ENCODE measurements at regions not wholly inside any gene's neighbourhood (a gene's known extent, or its start where the extent isn't known, plus 50 kb on each side); places are given as distances from the start of the nearest gene placed in this dataset.
"Not testable (repeated sequence)": the region's sequence is repeated elsewhere in the genome, so short reads cannot be mapped to it uniquely, and the experiment has no call there.

DNA sequence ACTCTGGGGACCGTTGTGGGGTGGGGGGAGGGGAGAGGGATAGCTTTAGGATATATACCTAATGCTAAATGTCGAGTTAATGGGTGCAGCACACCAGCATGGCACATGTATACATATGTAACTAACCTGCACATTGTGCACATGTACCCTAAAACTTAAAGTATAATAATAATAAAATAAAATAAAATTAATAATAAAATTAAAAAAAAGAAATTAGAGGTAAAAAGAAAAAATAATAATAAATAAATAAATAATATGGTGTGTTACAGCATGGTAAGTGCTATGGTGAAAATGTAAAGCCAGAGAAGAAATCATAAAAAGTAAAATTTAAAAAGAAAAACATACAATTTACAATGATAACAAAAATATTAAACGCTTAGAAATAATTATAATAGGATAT is 552.8 kb upstream of the PBX1 start:
- H3K4me1 ChIP-seq (ENCODE audit: control insufficient read depth, insufficient read depth, low read depth, low read length); H3K18ac ChIP-seq (ENCODE audit: low read depth in 1 of 2, low read length in 2 of 2); H3K27ac ChIP-seq (ENCODE audit: low read length, poor library complexity, severe bottlenecking); H4K8ac ChIP-seq (ENCODE audit: low read length); H2AK5ac ChIP-seq (ENCODE audit: low read length, severe bottlenecking); H3K9ac ChIP-seq (ENCODE audit: low read length); H3K79me1 ChIP-seq (replicated peaks; ENCODE audit: low read length, poor library complexity, severe bottlenecking); H2BK5ac ChIP-seq (ENCODE audit: low read depth, low read length, poor library complexity, severe bottlenecking); H2BK120ac ChIP-seq (ENCODE audit: low read depth, low read length); H3K4ac ChIP-seq (ENCODE audit: low read depth in 1 of 2, low read length in 2 of 2); H3K27me3 ChIP-seq (ENCODE audit: control insufficient read depth in 1 of 2, insufficient read depth in 1 of 2, low read length in 2 of 2); H3K4me3 ChIP-seq (ENCODE audit: insufficient read depth in 1 of 2, low read depth in 1 of 2, low read length in 2 of 2); DNase-seq; H2BK15ac ChIP-seq (ENCODE audit: low read depth, poor library complexity, severe bottlenecking); H3K4me2 ChIP-seq (ENCODE audit: low read length, poor library complexity, severe bottlenecking); H4K91ac ChIP-seq (ENCODE audit: low read length); H3K23ac ChIP-seq (ENCODE audit: low read length in 2 of 2); H3K14ac ChIP-seq (ENCODE audit: low read length in 2 of 2); H2AFZ ChIP-seq (ENCODE audit: low read depth, low read length); H2BK12ac ChIP-seq (ENCODE audit: low read length in 2 of 2); H3K36me3 ChIP-seq (ENCODE audit: control insufficient read depth in 1 of 2, insufficient read depth in 2 of 2, low read depth in 1 of 2, low read length in 2 of 2): not testable (repeated sequence)
- WGBS: no CpG with 5 or more reads among the region's 3 CpGs
- H3K9me3 ChIP-seq (ENCODE audit: control insufficient read depth, low read length): peaks cover 24% of the 10 kb centered on the region

DNA sequence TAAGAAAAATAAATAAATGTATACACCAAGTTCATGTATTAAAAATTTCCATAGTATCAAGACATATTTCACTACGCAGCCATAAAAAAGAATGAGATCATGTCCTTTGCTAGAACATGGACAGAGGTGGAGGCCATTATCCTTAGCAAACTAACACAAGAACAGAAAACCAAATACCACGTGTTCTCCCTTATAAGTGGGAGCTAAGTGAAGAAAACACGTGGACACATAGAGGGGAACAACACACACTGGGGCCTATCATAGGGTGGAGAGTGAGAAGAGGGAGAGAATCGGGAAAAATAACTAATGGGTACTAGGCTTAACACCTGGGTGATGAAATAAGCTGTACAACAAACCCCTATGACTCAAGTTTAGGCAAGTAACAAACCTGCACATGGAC is 552.4 kb upstream of the PBX1 start:
- Histone ChIP-seq H2BK5ac (ENCODE audit: low read depth, low read length, poor library complexity, severe bottlenecking) (no peak overlapping the region), H3K79me1 (replicated peaks; ENCODE audit: low read length, poor library complexity, severe bottlenecking) (no peaks in the 10 kb centered on the region), H3K14ac (ENCODE audit: low read length in 2 of 2) (no peak overlapping the region), H3K4me2 (ENCODE audit: low read length, poor library complexity, severe bottlenecking) (no peak overlapping the region), H3K27ac (ENCODE audit: low read length, poor library complexity, severe bottlenecking) (no peak overlapping the region), H3K9me3 (ENCODE audit: control insufficient read depth, low read length) (peaks cover 20% of the 10 kb centered on the region), H2AK5ac (ENCODE audit: low read length, severe bottlenecking) (no peak overlapping the region), H2BK15ac (ENCODE audit: low read depth, poor library complexity, severe bottlenecking) (no peak overlapping the region), H2BK120ac (ENCODE audit: low read depth, low read length) (no peak overlapping the region), H4K91ac (ENCODE audit: low read length) (no peak overlapping the region), H3K4ac (ENCODE audit: low read depth in 1 of 2, low read length in 2 of 2) (no peak overlapping the region), H3K23ac (ENCODE audit: low read length in 2 of 2) (no peak overlapping the region), H3K27me3 (ENCODE audit: control insufficient read depth in 1 of 2, insufficient read depth in 1 of 2, low read length in 2 of 2) (no peaks in the 10 kb centered on the region), H4K8ac (ENCODE audit: low read length) (no peak overlapping the region), H3K4me1 (ENCODE audit: control insufficient read depth, insufficient read depth, low read depth, low read length) (no peaks in the 10 kb centered on the region), H2BK12ac (ENCODE audit: low read length in 2 of 2) (no peak overlapping the region), H3K18ac (ENCODE audit: low read depth in 1 of 2, low read length in 2 of 2) (no peak overlapping the region), H3K36me3 (ENCODE audit: control insufficient read depth in 1 of 2, insufficient read depth in 2 of 2, low read depth in 1 of 2, low read length in 2 of 2) (no peaks in the 10 kb centered on the region), H3K9ac (ENCODE audit: low read length) (no peak overlapping the region), H2AFZ (ENCODE audit: low read depth, low read length) (no peak overlapping the region), H3K4me3 (ENCODE audit: insufficient read depth in 1 of 2, low read depth in 1 of 2, low read length in 2 of 2) (no peak overlapping the region)
- 79% methylated on average over 2 of the region's 4 CpGs for WGBS
- no peak for DNase-seq

GRCh38 chr1:164017239-164017638 is 541.7 kb upstream of the PBX1 start:
- Histone ChIP-seq H3K4me1 (ENCODE audit: control insufficient read depth, insufficient read depth, low read depth, low read length) (no peaks in the 10 kb centered on the region), H3K14ac (ENCODE audit: low read length in 2 of 2) (no peak overlapping the region), H2AFZ (ENCODE audit: low read depth, low read length) (no peak overlapping the region), H3K4me3 (ENCODE audit: insufficient read depth in 1 of 2, low read depth in 1 of 2, low read length in 2 of 2) (no peak overlapping the region), H2AK5ac (ENCODE audit: low read length, severe bottlenecking) (no peak overlapping the region), H3K9me3 (ENCODE audit: control insufficient read depth, low read length) (peaks cover 17% of the 10 kb centered on the region), H2BK12ac (ENCODE audit: low read length in 2 of 2) (no peak overlapping the region), H3K23ac (ENCODE audit: low read length in 2 of 2) (no peak overlapping the region), H2BK5ac (ENCODE audit: low read depth, low read length, poor library complexity, severe bottlenecking) (no peak overlapping the region), H3K4me2 (ENCODE audit: low read length, poor library complexity, severe bottlenecking) (no peak overlapping the region), H3K9ac (ENCODE audit: low read length) (no peak overlapping the region), H3K36me3 (ENCODE audit: control insufficient read depth in 1 of 2, insufficient read depth in 2 of 2, low read depth in 1 of 2, low read length in 2 of 2) (no peaks in the 10 kb centered on the region), H3K18ac (ENCODE audit: low read depth in 1 of 2, low read length in 2 of 2) (no peak overlapping the region), H4K91ac (ENCODE audit: low read length) (no peak overlapping the region), H3K27me3 (ENCODE audit: control insufficient read depth in 1 of 2, insufficient read depth in 1 of 2, low read length in 2 of 2) (no peaks in the 10 kb centered on the region), H2BK15ac (ENCODE audit: low read depth, poor library complexity, severe bottlenecking) (no peak overlapping the region), H3K79me1 (replicated peaks; ENCODE audit: low read length, poor library complexity, severe bottlenecking) (no peaks in the 10 kb centered on the region), H3K4ac (ENCODE audit: low read depth in 1 of 2, low read length in 2 of 2) (no peak overlapping the region), H3K27ac (ENCODE audit: low read length, poor library complexity, severe bottlenecking) (no peak overlapping the region), H4K8ac (ENCODE audit: low read length) (no peak overlapping the region), H2BK120ac (ENCODE audit: low read depth, low read length) (no peak overlapping the region)
- no peak for DNase-seq
- 100% methylated on average over 1 of the region's 1 CpG for WGBS

DNA sequence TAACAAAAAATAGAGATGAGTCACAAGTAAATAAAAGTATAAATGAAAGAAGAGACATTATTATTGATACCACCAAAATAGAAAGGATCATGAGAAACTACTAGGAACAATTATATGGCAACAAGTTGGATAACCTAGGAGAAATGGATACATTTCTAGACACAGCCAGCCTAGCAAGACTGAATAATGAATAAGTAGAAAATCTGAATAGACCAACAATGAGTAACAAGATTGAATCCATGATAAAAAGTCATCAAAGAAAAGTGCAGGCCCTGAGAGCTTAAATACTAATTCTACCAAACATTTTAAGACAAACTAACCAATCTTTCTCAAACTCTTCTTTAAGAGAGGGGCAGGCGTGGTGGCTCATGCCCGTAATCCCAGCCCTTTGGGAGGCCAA is 538.6 kb upstream of the PBX1 start:
- DNase-seq: no peak
- no peak overlapping the region for H3K23ac ChIP-seq (ENCODE audit: low read length in 2 of 2)
- H2BK120ac ChIP-seq (ENCODE audit: low read depth, low read length): no peak overlapping the region
- no peak overlapping the region for H3K18ac ChIP-seq (ENCODE audit: low read depth in 1 of 2, low read length in 2 of 2)
- no peak overlapping the region for H3K27ac ChIP-seq (ENCODE audit: low read length, poor library complexity, severe bottlenecking)
- H4K8ac ChIP-seq (ENCODE audit: low read length): no peak overlapping the region
- no peaks in the 10 kb centered on the region for H3K79me1 ChIP-seq (replicated peaks; ENCODE audit: low read length, poor library complexity, severe bottlenecking)
- H4K91ac ChIP-seq (ENCODE audit: low read length): no peak overlapping the region
- no peaks in the 10 kb centered on the region for H3K4me1 ChIP-seq (ENCODE audit: control insufficient read depth, insufficient read depth, low read depth, low read length)
- H3K4me3 ChIP-seq (ENCODE audit: insufficient read depth in 1 of 2, low read depth in 1 of 2, low read length in 2 of 2): no peak overlapping the region
- H3K9ac ChIP-seq (ENCODE audit: low read length): no peak overlapping the region
- no peak overlapping the region for H2AK5ac ChIP-seq (ENCODE audit: low read length, severe bottlenecking)
- H2BK12ac ChIP-seq (ENCODE audit: low read length in 2 of 2): no peak overlapping the region
- H2BK5ac ChIP-seq (ENCODE audit: low read depth, low read length, poor library complexity, severe bottlenecking): no peak overlapping the region
- no peaks in the 10 kb centered on the region for H3K36me3 ChIP-seq (ENCODE audit: control insufficient read depth in 1 of 2, insufficient read depth in 2 of 2, low read depth in 1 of 2, low read length in 2 of 2)
- no peaks in the 10 kb centered on the region for H3K27me3 ChIP-seq (ENCODE audit: control insufficient read depth in 1 of 2, insufficient read depth in 1 of 2, low read length in 2 of 2)
- H2BK15ac ChIP-seq (ENCODE audit: low read depth, poor library complexity, severe bottlenecking): no peak overlapping the region
- no peak overlapping the region for H3K4ac ChIP-seq (ENCODE audit: low read depth in 1 of 2, low read length in 2 of 2)
- WGBS: 64% methylated on average over 2 of the region's 2 CpGs
- no peak overlapping the region for H3K4me2 ChIP-seq (ENCODE audit: low read length, poor library complexity, severe bottlenecking)
- H3K9me3 ChIP-seq (ENCODE audit: control insufficient read depth, low read length): peaks cover 12% of the 10 kb centered on the region
- H2AFZ ChIP-seq (ENCODE audit: low read depth, low read length): no peak overlapping the region
- no peak overlapping the region for H3K14ac ChIP-seq (ENCODE audit: low read length in 2 of 2)

Data from mesenchymal stem cell (in vitro differentiated cells and primary cell).